Activated CD4-positive, alpha-beta T cell treated with anti-CD3 and anti-CD28 coated beads for 36 hours (primary cell): ENCODE measurements at regions not wholly inside any gene's neighbourhood (a gene's known extent, or its start where the extent isn't known, plus 50 kb on each side); places are given as distances from the start of the nearest gene placed in this dataset.
A peak's percentile ranks its signal among the peaks of the same experiment; 100 is the strongest.

Experiments
- ATAC-seq: fragments of 200-7000 bp; cut with Tn5 transposase; one replicate; pipeline ENCODE4 v1.10.0; 2021; ENCODE audit warnings: mild to moderate bottlenecking, moderate library complexity
- CTCF ChIA-PET: fragments of 350-600 bp; sonication (Branson Sonifier 250); formaldehyde crosslinking; loops from one replicate; lab custom pipeline; 2021; ENCODE audit warnings: antibody characterized with exemption; lab: Charles Lee
- POLR2A ChIA-PET: fragments of 350-600 bp; sonication (Branson Sonifier 250); formaldehyde crosslinking; loops from one replicate; lab custom pipeline; 2021; ENCODE audit warnings: antibody characterized with exemption, inconsistent platforms; lab: Charles Lee
- DNase-seq: peaks from one replicate; pipeline ENCODE4 v3.0.0-alpha.2; 2020
- H3K27ac Mint-ChIP-seq: one replicate; pipeline ENCODE4 v1.8.0; 2021; ENCODE audit warnings: mixed read lengths
- H3K27me3 Mint-ChIP-seq: one replicate; pipeline ENCODE4 v1.8.0; 2021; ENCODE audit warnings: mixed read lengths
- H3K36me3 Mint-ChIP-seq: one replicate; pipeline ENCODE4 v1.8.0; 2021; ENCODE audit warnings: low read depth, mixed read lengths
- H3K4me1 Mint-ChIP-seq: one replicate; pipeline ENCODE4 v1.8.0; 2021; ENCODE audit warnings: mixed read lengths
- H3K4me3 Mint-ChIP-seq: one replicate; pipeline ENCODE4 v1.8.0; 2021; ENCODE audit warnings: mild to moderate bottlenecking, moderate library complexity, mixed read lengths
- H3K9me3 Mint-ChIP-seq: one replicate; pipeline ENCODE4 v1.8.0; 2021; ENCODE audit warnings: low read depth, mixed read lengths
- intact Hi-C, 2 experiments: fragments of 100-400 bp; cut with DNase I in 1 of 2; cut with micrococcal nuclease in 1 of 2; formaldehyde crosslinking; loops; one replicate each; pipeline versions ENCODE4 v1.14.2 to v1.15.1; 2022 to 2024; cut with DNase I, micrococcal nuclease

GRCh38 chr2:156164091-156164720 is 168.3 kb downstream of the NR4A2 start:
- DNase-seq (no peak), ATAC-seq (no peak)
- CTCF ChIA-PET: no interaction called here
- Mint-ChIP-seq H3K27me3 (peaks cover 6% of the 10 kb centered on the region), H3K4me3 (no peak overlapping the region), H3K9me3 (no peaks in the 10 kb centered on the region), H3K27ac (no peak overlapping the region), H3K4me1 (no peaks in the 10 kb centered on the region), H3K36me3 (no peaks in the 10 kb centered on the region)
- intact Hi-C loops: no loop called here
- POLR2A ChIA-PET: no interaction called here

GRCh38 chr2:156158808-156159207 is 173.7 kb downstream of the NR4A2 start:
- H3K27me3 Mint-ChIP-seq: peaks cover 2% of the 10 kb centered on the region
- POLR2A ChIA-PET: interaction anchor here (0.5 kb wide), 1 partner anchor 53 kb away, joined by 6 read pairs; no protein-coding TSS in a partner anchor
- CTCF ChIA-PET: no interaction called here

GRCh38 chr2:156157670-156158069 is 174.9 kb downstream of the NR4A2 start:
- Mint-ChIP-seq H3K27ac (no peak overlapping the region), H3K27me3 (peaks cover 4% of the 10 kb centered on the region), H3K4me1 (no peaks in the 10 kb centered on the region), H3K9me3 (no peaks in the 10 kb centered on the region), H3K36me3 (no peaks in the 10 kb centered on the region), H3K4me3 (no peak overlapping the region)
- POLR2A ChIA-PET: no interaction called here
- DNase-seq: no peak
- CTCF ChIA-PET: no interaction called here
- intact Hi-C loops: no loop called here
- no peak for ATAC-seq

More at GRCh38 chr2:156158808-156159207, 173.7 kb downstream of the NR4A2 start:
- H3K27ac Mint-ChIP-seq: no peak overlapping the region
- DNase-seq: no peak
- no peaks in the 10 kb centered on the region for H3K36me3 Mint-ChIP-seq
- no peaks in the 10 kb centered on the region for H3K4me1 Mint-ChIP-seq
- intact Hi-C loops: no loop called here
- no peak for ATAC-seq
- H3K4me3 Mint-ChIP-seq: no peak overlapping the region
- no peaks in the 10 kb centered on the region for H3K9me3 Mint-ChIP-seq

- ATAC-seq (no peak), DNase-seq (no peak)
- Mint-ChIP-seq H3K27ac (no peak overlapping the region), H3K4me1 (no peaks in the 10 kb centered on the region), H3K4me3 (no peak overlapping the region), H3K9me3 (no peaks in the 10 kb centered on the region), H3K27me3 (peaks cover 6% of the 10 kb centered on the region), H3K36me3 (no peaks in the 10 kb centered on the region)
- ChIA-PET POLR2A (no interaction called here), CTCF (no interaction called here)
- intact Hi-C loops: no loop called here
These were observed 175.9 kb downstream of the NR4A2 start for GRCh38 chr2:156156580-156156979.

GRCh38 chr2:156155319-156155718 is 177.2 kb downstream of the NR4A2 start:
- intact Hi-C loops: no loop called here
- no peaks in the 10 kb centered on the region for H3K36me3 Mint-ChIP-seq
- H3K27ac Mint-ChIP-seq: no peak overlapping the region
- H3K9me3 Mint-ChIP-seq: no peaks in the 10 kb centered on the region
- H3K4me1 Mint-ChIP-seq: no peaks in the 10 kb centered on the region
- ChIA-PET POLR2A (no interaction called here), CTCF (no interaction called here)
- H3K4me3 Mint-ChIP-seq: no peak overlapping the region
- DNase-seq: no peak
- no peak for ATAC-seq
- H3K27me3 Mint-ChIP-seq: peaks cover 6% of the 10 kb centered on the region

- DNase-seq: no peak
- Mint-ChIP-seq H3K4me1 (no peaks in the 10 kb centered on the region), H3K36me3 (no peaks in the 10 kb centered on the region), H3K27ac (no peak overlapping the region), H3K4me3 (no peak overlapping the region), H3K9me3 (no peaks in the 10 kb centered on the region), H3K27me3 (peaks cover 4% of the 10 kb centered on the region)
- no peak for ATAC-seq
- intact Hi-C loops: no loop called here
- ChIA-PET POLR2A (no interaction called here), CTCF (no interaction called here)
These were observed 181.2 kb downstream of the NR4A2 start for GRCh38 chr2:156151351-156151750.

- H3K4me1 Mint-ChIP-seq: no peaks in the 10 kb centered on the region
- ChIA-PET CTCF (interaction anchor here (0.7 kb wide), 1 partner anchor 13 kb away, joined by 3 read pairs; no protein-coding TSS in a partner anchor), POLR2A (no interaction called here)
- ATAC-seq: peak; percentile 39
- peaks cover 2% of the 10 kb centered on the region for H3K27me3 Mint-ChIP-seq
- no peak overlapping the region for H3K27ac Mint-ChIP-seq
- DNase-seq: no peak
- H3K4me3 Mint-ChIP-seq: no peak overlapping the region
- no peaks in the 10 kb centered on the region for H3K9me3 Mint-ChIP-seq
- intact Hi-C loops: no loop called here
- H3K36me3 Mint-ChIP-seq: no peaks in the 10 kb centered on the region
These were observed 184.8 kb downstream of the NR4A2 start for GRCh38 chr2:156147594-156148330.

- H3K9me3 Mint-ChIP-seq: no peaks in the 10 kb centered on the region
- H3K27ac Mint-ChIP-seq: no peak overlapping the region
- no peak for ATAC-seq
- ChIA-PET POLR2A (no interaction called here), CTCF (interaction anchor here (1.1 kb wide), 1 partner anchor 17 kb away, joined by 3 read pairs; no protein-coding TSS in a partner anchor)
- H3K36me3 Mint-ChIP-seq: no peaks in the 10 kb centered on the region
- no peak overlapping the region for H3K4me3 Mint-ChIP-seq
- no peak for DNase-seq
- H3K27me3 Mint-ChIP-seq: no peaks in the 10 kb centered on the region
- no peaks in the 10 kb centered on the region for H3K4me1 Mint-ChIP-seq
- intact Hi-C loops: no loop called here
These were observed 186.5 kb downstream of the NR4A2 start for GRCh38 chr2:156145976-156146375.

GRCh38 chr2:156145469-156145868 is 187.1 kb downstream of the NR4A2 start:
- CTCF ChIA-PET: interaction anchor here (1.1 kb wide), 1 partner anchor 16 kb away, joined by 3 read pairs; no protein-coding TSS in a partner anchor
- DNase-seq (no peak), ATAC-seq (no peak)
- Mint-ChIP-seq H3K36me3 (no peaks in the 10 kb centered on the region), H3K4me3 (no peak overlapping the region), H3K27ac (no peak overlapping the region), H3K4me1 (no peaks in the 10 kb centered on the region), H3K9me3 (no peaks in the 10 kb centered on the region), H3K27me3 (no peaks in the 10 kb centered on the region)
- intact Hi-C loops: no loop called here
- POLR2A ChIA-PET: no interaction called here

GRCh38 chr2:156136566-156136965 is 196.0 kb downstream of the NR4A2 start:
- H3K27ac Mint-ChIP-seq: no peak overlapping the region
- ATAC-seq: no peak
- CTCF ChIA-PET: no interaction called here
- no peaks in the 10 kb centered on the region for H3K9me3 Mint-ChIP-seq
- H3K27me3 Mint-ChIP-seq: no peaks in the 10 kb centered on the region
- H3K4me3 Mint-ChIP-seq: no peak overlapping the region
- H3K4me1 Mint-ChIP-seq: no peaks in the 10 kb centered on the region
- POLR2A ChIA-PET: no interaction called here
- intact Hi-C loops: no loop called here
- no peak for DNase-seq
- H3K36me3 Mint-ChIP-seq: no peaks in the 10 kb centered on the region

- intact Hi-C loops: no loop called here
- H3K4me3 Mint-ChIP-seq: no peak overlapping the region
- no peaks in the 10 kb centered on the region for H3K9me3 Mint-ChIP-seq
- H3K27ac Mint-ChIP-seq: no peak overlapping the region
- DNase-seq (no peak), ATAC-seq (no peak)
- no peaks in the 10 kb centered on the region for H3K36me3 Mint-ChIP-seq
- H3K27me3 Mint-ChIP-seq: no peaks in the 10 kb centered on the region
- CTCF ChIA-PET: interaction anchor here (1.2 kb wide), 1 partner anchor 13 kb away, joined by 3 read pairs; no protein-coding TSS in a partner anchor
- POLR2A ChIA-PET: no interaction called here
- no peaks in the 10 kb centered on the region for H3K4me1 Mint-ChIP-seq
These were observed 197.6 kb downstream of the NR4A2 start for GRCh38 chr2:156134887-156135286.

GRCh38 chr2:156132941-156133340 is 199.6 kb downstream of the NR4A2 start:
- ChIA-PET CTCF (interaction anchor here (0.7 kb wide), 2 partner anchors 12 to 665 kb away, joined by 3 read pairs; no protein-coding TSS in a partner anchor), POLR2A (no interaction called here)
- intact Hi-C loops: no loop called here
- no peaks in the 10 kb centered on the region for H3K36me3 Mint-ChIP-seq
- no peak overlapping the region for H3K27ac Mint-ChIP-seq
- ATAC-seq: no peak
- DNase-seq: no peak
- H3K9me3 Mint-ChIP-seq: no peaks in the 10 kb centered on the region
- H3K27me3 Mint-ChIP-seq: no peaks in the 10 kb centered on the region
- no peak overlapping the region for H3K4me3 Mint-ChIP-seq
- no peaks in the 10 kb centered on the region for H3K4me1 Mint-ChIP-seq
